ENCODE measurements at regions not wholly inside any gene's neighbourhood (a gene's known extent, or its start where the extent isn't known, plus 50 kb on each side); places are given as distances from the start of the nearest gene placed in this dataset.

DNA sequence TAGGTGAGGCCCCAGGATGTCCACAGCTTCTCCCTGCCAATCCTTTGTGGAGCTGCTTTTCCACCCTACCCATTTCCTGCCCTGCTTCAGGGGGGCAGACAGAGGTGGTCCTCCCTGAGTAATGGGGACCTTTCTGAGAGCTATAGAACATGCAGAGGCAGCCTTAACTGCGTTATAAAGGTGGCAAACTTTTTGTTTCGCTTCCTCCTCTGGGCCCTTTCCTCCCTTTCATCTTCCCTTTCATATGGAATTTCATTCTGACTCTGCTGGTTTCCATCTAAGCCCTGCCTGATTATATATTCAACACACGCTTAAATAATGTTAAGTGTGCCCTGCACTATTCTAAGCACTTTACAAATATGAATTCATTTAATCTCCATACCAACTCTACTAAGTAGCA is 169.3 kb upstream of the E2F8 start:
- no peaks in the 10 kb centered on the region for H3K36me3 ChIP-seq
- WGBS: 73% methylated on average over 3 of the region's 3 CpGs
- H3K27ac ChIP-seq: no peak overlapping the region
- intact Hi-C loops (cut with DNase I): no loop called here
- H3K9me3 ChIP-seq: no peaks in the 10 kb centered on the region
- H3K4me3 ChIP-seq: no peak overlapping the region
- no peak for TF ChIP-seq POLR2A (IDR thresholded peaks at IDR 0.05)
- TF ChIP-seq, protein P1, sequence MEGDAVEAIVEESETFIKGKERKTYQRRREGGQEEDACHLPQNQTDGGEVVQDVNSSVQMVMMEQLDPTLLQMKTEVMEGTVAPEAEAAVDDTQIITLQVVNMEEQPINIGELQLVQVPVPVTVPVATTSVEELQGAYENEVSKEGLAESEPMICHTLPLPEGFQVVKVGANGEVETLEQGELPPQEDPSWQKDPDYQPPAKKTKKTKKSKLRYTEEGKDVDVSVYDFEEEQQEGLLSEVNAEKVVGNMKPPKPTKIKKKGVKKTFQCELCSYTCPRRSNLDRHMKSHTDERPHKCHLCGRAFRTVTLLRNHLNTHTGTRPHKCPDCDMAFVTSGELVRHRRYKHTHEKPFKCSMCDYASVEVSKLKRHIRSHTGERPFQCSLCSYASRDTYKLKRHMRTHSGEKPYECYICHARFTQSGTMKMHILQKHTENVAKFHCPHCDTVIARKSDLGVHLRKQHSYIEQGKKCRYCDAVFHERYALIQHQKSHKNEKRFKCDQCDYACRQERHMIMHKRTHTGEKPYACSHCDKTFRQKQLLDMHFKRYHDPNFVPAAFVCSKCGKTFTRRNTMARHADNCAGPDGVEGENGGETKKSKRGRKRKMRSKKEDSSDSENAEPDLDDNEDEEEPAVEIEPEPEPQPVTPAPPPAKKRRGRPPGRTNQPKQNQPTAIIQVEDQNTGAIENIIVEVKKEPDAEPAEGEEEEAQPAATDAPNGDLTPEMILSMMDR (IDR thresholded peaks at IDR 0.05): no peak
- no peak for TF ChIP-seq POLR2AphosphoS5 (IDR thresholded peaks at IDR 0.05)
- no peak for DNase-seq (ENCODE audit: low spot score)
- H3K27me3 ChIP-seq (replicated peaks; ENCODE audit: insufficient read depth): no peaks in the 10 kb centered on the region
- no peaks in the 10 kb centered on the region for H3K4me1 ChIP-seq (replicated peaks)

- Histone ChIP-seq H3K27ac (no peak overlapping the region), H3K27me3 (replicated peaks; ENCODE audit: insufficient read depth) (no peaks in the 10 kb centered on the region), H3K4me3 (no peak overlapping the region), H3K4me1 (replicated peaks) (no peaks in the 10 kb centered on the region), H3K36me3 (no peaks in the 10 kb centered on the region), H3K9me3 (no peaks in the 10 kb centered on the region)
- intact Hi-C loops (cut with DNase I): no loop called here
- WGBS: 56% methylated on average over 3 of the region's 3 CpGs
- DNase-seq (ENCODE audit: low spot score): no peak
- TF ChIP-seq, protein P1 (IDR thresholded peaks at IDR 0.05): no peak
- TF ChIP-seq POLR2A (IDR thresholded peaks at IDR 0.05) (no peak), POLR2AphosphoS5 (IDR thresholded peaks at IDR 0.05) (no peak)
Measured at GRCh38 chr11:19409307-19409706, 168.6 kb upstream of the E2F8 start.

GRCh38 chr11:19407677-19408270 is 167.0 kb upstream of the E2F8 start:
- Histone ChIP-seq H3K4me3 (no peak overlapping the region), H3K9me3 (no peaks in the 10 kb centered on the region), H3K4me1 (replicated peaks) (no peaks in the 10 kb centered on the region), H3K27ac (no peak overlapping the region), H3K36me3 (no peaks in the 10 kb centered on the region), H3K27me3 (replicated peaks; ENCODE audit: insufficient read depth) (no peaks in the 10 kb centered on the region)
- intact Hi-C loops (cut with DNase I): no loop called here
- WGBS: 79% methylated on average over 17 of the region's 17 CpGs
- TF ChIP-seq POLR2A (IDR thresholded peaks at IDR 0.05) (no peak), POLR2AphosphoS5 (IDR thresholded peaks at IDR 0.05) (no peak)
- TF ChIP-seq, protein P1 (IDR thresholded peaks at IDR 0.05): no peak
- no peak for DNase-seq (ENCODE audit: low spot score)

- Histone ChIP-seq H3K4me1 (replicated peaks) (no peaks in the 10 kb centered on the region), H3K27me3 (replicated peaks; ENCODE audit: insufficient read depth) (no peaks in the 10 kb centered on the region), H3K9me3 (no peaks in the 10 kb centered on the region), H3K27ac (no peak overlapping the region), H3K4me3 (no peak overlapping the region), H3K36me3 (no peaks in the 10 kb centered on the region)
- TF ChIP-seq POLR2A (IDR thresholded peaks at IDR 0.05) (no peak), POLR2AphosphoS5 (IDR thresholded peaks at IDR 0.05) (no peak)
- TF ChIP-seq, protein P1 (IDR thresholded peaks at IDR 0.05): no peak
- 60% methylated on average over 4 of the region's 4 CpGs for WGBS
- intact Hi-C loops (cut with DNase I): no loop called here
- DNase-seq (ENCODE audit: low spot score): no peak
Measured at GRCh38 chr11:19405966-19406365, 165.2 kb upstream of the E2F8 start.

GRCh38 chr11:19404787-19405186 is 164.0 kb upstream of the E2F8 start:
- Histone ChIP-seq H3K27ac (no peak overlapping the region), H3K9me3 (no peaks in the 10 kb centered on the region), H3K27me3 (replicated peaks; ENCODE audit: insufficient read depth) (no peaks in the 10 kb centered on the region), H3K4me3 (no peak overlapping the region), H3K4me1 (replicated peaks) (no peaks in the 10 kb centered on the region), H3K36me3 (no peaks in the 10 kb centered on the region)
- TF ChIP-seq POLR2A (IDR thresholded peaks at IDR 0.05): no peak
- no peak for TF ChIP-seq POLR2AphosphoS5 (IDR thresholded peaks at IDR 0.05)
- TF ChIP-seq, protein P1 (IDR thresholded peaks at IDR 0.05): no peak
- 52% methylated on average over 6 of the region's 6 CpGs for WGBS
- intact Hi-C loops (cut with DNase I): no loop called here
- DNase-seq (ENCODE audit: low spot score): no peak

Data from prostate gland (tissue), 2 donors.